Coronary artery (tissue), 2 donors: ENCODE measurements at regions not wholly inside any gene's neighbourhood (a gene's known extent, or its start where the extent isn't known, plus 50 kb on each side); places are given as distances from the start of the nearest gene placed in this dataset.
"Not testable (repeated sequence)": the region's sequence is repeated elsewhere in the genome, so short reads cannot be mapped to it uniquely, and the experiment has no call there.

Experiments used
- DNase-seq: peaks from one replicate; pipeline ENCODE4 v3.0.0-alpha.2; 2017; ENCODE audit warnings: low spot score
- H3K27ac ChIP-seq, 2 donors: fragments of 200-600 bp; sonication (generic); one replicate each; pipeline ENCODE4 v1.5.1; 2016 to 2019
- H3K4me3 ChIP-seq: fragments of 200-600 bp; sonication (generic); 2 replicates; pipeline ENCODE4 v1.5.1; 2016; ENCODE audit warnings: mild to moderate bottlenecking, moderate library complexity
- CTCF ChIP-seq: fragments of 200-600 bp; sonication (generic); IDR thresholded peaks from one replicate; pipeline ENCODE4 v1.5.1; 2019; ENCODE audit warnings: antibody characterized with exemption

GRCh38 chr15:62648954-62649353, 393.6 kb upstream of the TPM1 start:
- Histone ChIP-seq H3K27ac (no peak overlapping the region), H3K4me3 (no peak overlapping the region)
- no peak for TF ChIP-seq CTCF
- no peak for DNase-seq

- TF ChIP-seq CTCF, result no peak
- Histone ChIP-seq H3K4me3 (no peak overlapping the region), H3K27ac (peak overlapping the region in 1 of 2 donors; percentile 40)
- no peak for DNase-seq
Observed at GRCh38 chr15:62649793-62650420, 392.6 kb upstream of the TPM1 start.

GRCh38 chr15:62653122-62653521, 389.4 kb upstream of the TPM1 start:
- Histone ChIP-seq H3K4me3 (no peak overlapping the region), H3K27ac (no peak overlapping the region)
- no peak for TF ChIP-seq CTCF
- no peak for DNase-seq

- no peak for TF ChIP-seq CTCF
- Histone ChIP-seq H3K4me3 (no peak overlapping the region), H3K27ac (no peak overlapping the region)
- no peak for DNase-seq
Observed at GRCh38 chr15:62656071-62656470, 386.5 kb upstream of the TPM1 start.

- H3K27ac ChIP-seq, DNase-seq, H3K4me3 ChIP-seq: not testable (repeated sequence)
Observed at GRCh38 chr15:62657501-62657900, 385.0 kb upstream of the TPM1 start.

- no peak overlapping the region for H3K4me3 ChIP-seq
- DNase-seq, result no peak
- TF ChIP-seq CTCF, result no peak
- peak overlapping the region in 1 of 2 donors; percentile 6 for H3K27ac ChIP-seq
Observed at GRCh38 chr15:62658498-62658897, 384.0 kb upstream of the TPM1 start.

- TF ChIP-seq CTCF, result no peak
- H3K4me3 ChIP-seq, result no peak overlapping the region
- no peak for DNase-seq
- H3K27ac ChIP-seq, result no peak overlapping the region
Observed at GRCh38 chr15:62663547-62663946, 379.0 kb upstream of the TPM1 start.
